IPS-18a (cell line): ENCODE measurements at regions not wholly inside any gene's neighbourhood (a gene's known extent, or its start where the extent isn't known, plus 50 kb on each side); places are given as distances from the start of the nearest gene placed in this dataset.

ENCODE experiments used
- H3K27ac ChIP-seq: one replicate; pipeline ENCODE4 v1.5.1; 2013; ENCODE audit warnings: low read length
- H3K27me3 ChIP-seq: one replicate; pipeline ENCODE4 v1.6.1; 2013; ENCODE audit warnings: mild to moderate bottlenecking, low read length; ENCODE audit not compliant: control insufficient read depth, insufficient read depth
- H3K36me3 ChIP-seq: one replicate; pipeline ENCODE4 v1.6.1; 2013; ENCODE audit warnings: low read depth, low read length; ENCODE audit not compliant: control insufficient read depth
- H3K4me1 ChIP-seq: one replicate; pipeline ENCODE4 v1.6.1; 2013; ENCODE audit warnings: low read depth, low read length; ENCODE audit not compliant: control insufficient read depth
- H3K4me3 ChIP-seq: one replicate; pipeline ENCODE4 v1.5.1; 2013; ENCODE audit warnings: low read length
- H3K9ac ChIP-seq: one replicate; pipeline ENCODE4 v1.6.1; 2013; ENCODE audit warnings: mild to moderate bottlenecking, low read length, moderate library complexity
- H3K9me3 ChIP-seq: one replicate; pipeline ENCODE4 v1.6.1; 2013; ENCODE audit warnings: low read depth, low read length; ENCODE audit not compliant: control insufficient read depth

DNA sequence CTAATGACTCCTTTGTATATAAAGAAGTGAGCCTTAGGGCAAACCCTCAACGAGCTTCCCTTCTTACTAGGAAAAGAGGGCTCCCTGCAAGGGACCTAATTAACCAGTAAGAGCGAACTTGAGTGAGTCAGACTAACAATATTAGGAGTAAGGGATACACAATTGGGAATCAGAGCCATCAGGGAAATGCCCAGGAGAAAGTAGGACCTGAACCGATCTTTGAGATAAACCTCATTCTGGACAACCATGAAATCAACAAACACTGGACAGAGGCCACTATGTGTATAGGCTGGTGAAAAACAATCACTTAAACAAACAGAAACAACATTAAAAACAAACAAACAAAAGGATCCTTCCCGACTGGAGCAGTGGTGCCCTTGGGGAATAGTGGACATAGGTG, 120.8 kb downstream of the EDN1 start:
- Histone ChIP-seq H3K27me3 (no peaks in the 10 kb centered on the region), H3K4me1 (no peaks in the 10 kb centered on the region), H3K36me3 (no peaks in the 10 kb centered on the region), H3K27ac (no peak overlapping the region), H3K4me3 (no peak overlapping the region), H3K9me3 (no peaks in the 10 kb centered on the region), H3K9ac (no peak overlapping the region)

DNA sequence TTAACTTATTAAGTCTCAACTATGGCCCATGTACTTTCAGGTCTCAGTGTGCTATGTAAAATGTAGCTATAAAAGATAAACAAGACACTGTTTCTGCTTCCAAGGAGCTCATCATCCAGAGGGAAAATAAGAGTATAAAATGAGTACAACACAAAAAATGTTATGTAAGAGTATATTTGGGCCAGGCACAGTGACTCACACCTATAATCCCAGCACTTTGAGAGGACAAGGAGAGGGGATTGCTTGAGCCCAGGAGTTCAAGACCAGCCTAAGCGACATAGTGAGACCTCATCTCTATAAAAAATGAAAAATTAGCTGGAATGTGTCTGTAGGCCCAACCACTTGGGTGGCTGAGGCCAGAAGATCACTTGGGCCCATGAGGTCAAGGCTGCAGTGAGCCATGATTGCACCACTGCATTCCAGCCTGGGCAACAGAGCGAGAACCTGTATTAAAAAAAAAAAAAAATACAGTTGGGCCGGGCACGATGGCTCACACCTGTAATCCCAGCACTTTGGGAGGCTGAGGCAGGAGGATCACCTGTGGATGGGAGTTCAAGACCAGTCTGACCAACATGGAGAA, 124.0 kb downstream of the EDN1 start:
- Histone ChIP-seq H3K4me3 (no peak overlapping the region), H3K27ac (no peak overlapping the region), H3K4me1 (no peaks in the 10 kb centered on the region), H3K27me3 (no peaks in the 10 kb centered on the region), H3K36me3 (no peaks in the 10 kb centered on the region), H3K9me3 (no peaks in the 10 kb centered on the region), H3K9ac (no peak overlapping the region)

DNA sequence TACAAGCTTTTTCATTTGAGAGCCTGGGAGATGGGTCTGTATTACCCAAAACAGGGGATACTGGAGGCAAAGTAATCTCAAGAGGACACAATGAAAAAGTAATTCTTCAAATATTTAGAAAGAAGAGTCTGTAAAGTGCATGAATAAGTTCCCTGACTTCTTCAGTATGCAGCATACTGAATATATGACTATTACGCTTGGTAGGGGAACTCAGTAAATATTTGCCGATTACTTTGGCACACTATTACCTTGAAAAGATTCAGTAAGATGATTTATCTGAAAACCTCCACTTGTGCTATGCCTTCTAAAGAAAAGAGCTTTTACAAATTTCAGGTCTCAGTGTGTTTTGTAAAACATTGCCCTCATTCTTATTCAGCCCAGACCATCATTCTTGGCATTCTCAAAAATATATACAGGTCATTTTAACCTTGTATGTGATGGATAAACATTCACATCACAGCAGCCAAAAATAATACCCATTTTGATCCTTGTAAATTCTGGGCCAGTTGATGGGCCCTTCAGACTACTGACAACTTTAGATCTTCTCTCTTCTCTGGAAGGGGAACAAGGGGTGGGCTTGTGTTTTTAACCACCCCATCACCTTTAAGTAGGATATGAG, 125.9 kb downstream of the EDN1 start:
- H3K4me1 ChIP-seq, result no peaks in the 10 kb centered on the region
- no peak overlapping the region for H3K4me3 ChIP-seq
- no peak overlapping the region for H3K9ac ChIP-seq
- H3K9me3 ChIP-seq, result no peaks in the 10 kb centered on the region
- no peaks in the 10 kb centered on the region for H3K36me3 ChIP-seq
- no peaks in the 10 kb centered on the region for H3K27me3 ChIP-seq
- no peak overlapping the region for H3K27ac ChIP-seq

DNA sequence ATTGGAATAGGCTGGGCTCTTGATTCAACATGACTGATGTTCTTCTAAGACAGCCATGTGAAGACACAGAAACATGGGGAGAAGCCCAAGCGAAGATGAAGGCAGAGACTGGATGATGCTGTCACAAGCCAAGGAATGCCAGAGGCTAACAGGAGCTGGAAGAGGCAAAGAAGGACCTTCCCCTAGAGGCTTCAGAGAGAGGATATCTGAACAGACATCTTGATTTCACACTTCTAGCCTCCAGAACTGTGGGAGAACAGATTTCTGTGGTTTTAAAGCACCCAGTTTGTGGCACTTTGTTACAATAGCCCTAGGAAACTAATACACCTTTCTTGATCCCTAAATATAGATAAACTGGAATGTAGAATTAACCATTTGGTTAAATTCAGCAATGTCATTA, 127.0 kb downstream of the EDN1 start:
- H3K9me3 ChIP-seq, result no peaks in the 10 kb centered on the region
- no peak overlapping the region for H3K4me3 ChIP-seq
- H3K27me3 ChIP-seq, result no peaks in the 10 kb centered on the region
- no peaks in the 10 kb centered on the region for H3K36me3 ChIP-seq
- no peak overlapping the region for H3K9ac ChIP-seq
- no peaks in the 10 kb centered on the region for H3K4me1 ChIP-seq
- H3K27ac ChIP-seq, result no peak overlapping the region

DNA sequence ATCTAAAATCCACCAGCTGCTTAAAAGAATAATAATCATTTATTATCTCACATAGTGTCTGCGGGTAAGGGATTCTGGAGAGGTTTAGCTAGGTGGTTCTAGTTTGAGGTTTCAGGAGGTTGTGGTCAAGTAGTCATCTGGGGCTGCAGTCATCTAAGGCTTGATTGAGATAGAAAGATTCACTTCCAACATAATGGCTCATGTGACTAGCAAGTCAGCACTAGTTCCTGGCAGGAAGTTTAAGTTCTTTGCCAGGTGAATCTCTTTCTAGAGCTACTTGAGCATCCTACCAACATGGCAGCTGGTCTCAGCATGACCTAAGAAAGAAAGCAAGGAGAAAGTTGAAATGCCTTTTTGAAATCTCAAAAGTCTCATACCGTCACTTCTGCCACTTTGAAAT, 128.8 kb downstream of the EDN1 start:
- no peaks in the 10 kb centered on the region for H3K4me1 ChIP-seq
- no peak overlapping the region for H3K9ac ChIP-seq
- H3K36me3 ChIP-seq, result no peaks in the 10 kb centered on the region
- H3K27ac ChIP-seq, result no peak overlapping the region
- H3K27me3 ChIP-seq, result no peaks in the 10 kb centered on the region
- no peaks in the 10 kb centered on the region for H3K9me3 ChIP-seq
- H3K4me3 ChIP-seq, result no peak overlapping the region

DNA sequence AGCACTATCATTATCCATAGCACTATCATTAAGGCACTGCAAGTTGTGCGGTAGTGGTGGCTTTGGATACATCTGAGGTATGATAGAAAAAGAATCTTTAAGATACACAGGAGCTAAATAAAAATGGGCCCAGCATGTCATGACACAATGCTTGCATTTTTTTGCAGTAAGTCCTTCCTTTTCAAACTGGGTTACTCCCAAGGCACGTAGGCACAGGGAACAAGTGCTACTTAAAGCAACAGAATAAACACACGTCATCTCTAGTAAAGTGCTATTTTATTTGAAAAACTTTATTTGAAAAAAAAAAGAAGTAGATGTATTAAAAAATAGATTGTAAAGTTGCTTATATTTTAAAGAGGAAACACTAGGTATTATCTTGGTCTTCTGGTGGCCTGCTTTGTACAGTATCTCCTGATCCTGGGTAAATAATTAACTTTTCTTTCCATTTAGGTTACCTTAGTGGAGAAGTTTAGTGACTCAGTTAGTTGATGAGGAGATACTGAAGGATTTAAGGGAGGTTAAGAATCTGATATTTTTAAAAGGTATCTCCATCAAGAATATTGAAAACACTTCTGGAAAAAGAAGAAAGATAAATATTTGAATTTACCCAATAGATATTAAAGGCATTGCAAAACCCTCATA, 129.6 kb downstream of the EDN1 start:
- Histone ChIP-seq H3K4me1 (no peaks in the 10 kb centered on the region), H3K27me3 (no peaks in the 10 kb centered on the region), H3K4me3 (no peak overlapping the region), H3K9me3 (no peaks in the 10 kb centered on the region), H3K27ac (no peak overlapping the region), H3K36me3 (no peaks in the 10 kb centered on the region), H3K9ac (no peak overlapping the region)

DNA sequence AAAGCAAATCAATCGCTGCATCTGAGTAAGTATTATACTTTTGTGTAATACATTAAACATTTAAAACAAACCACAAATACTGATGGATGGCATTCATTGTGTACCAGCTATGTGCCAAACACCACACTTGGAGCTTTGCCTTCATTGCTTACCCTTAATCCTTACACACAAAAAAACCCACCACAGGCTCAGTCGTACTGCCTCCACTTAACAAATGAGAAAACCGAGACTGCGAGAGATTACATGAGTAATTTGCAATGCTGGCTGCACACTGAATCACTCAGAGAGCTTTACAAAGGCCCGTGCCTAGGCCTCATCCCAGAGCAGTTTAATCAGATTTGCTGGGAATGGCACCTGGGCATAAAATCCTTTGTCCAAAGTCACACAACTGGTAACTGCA, 130.5 kb downstream of the EDN1 start:
- Histone ChIP-seq H3K4me3 (no peak overlapping the region), H3K9me3 (no peaks in the 10 kb centered on the region), H3K4me1 (no peaks in the 10 kb centered on the region), H3K27ac (no peak overlapping the region), H3K27me3 (no peaks in the 10 kb centered on the region), H3K36me3 (no peaks in the 10 kb centered on the region), H3K9ac (no peak overlapping the region)

DNA sequence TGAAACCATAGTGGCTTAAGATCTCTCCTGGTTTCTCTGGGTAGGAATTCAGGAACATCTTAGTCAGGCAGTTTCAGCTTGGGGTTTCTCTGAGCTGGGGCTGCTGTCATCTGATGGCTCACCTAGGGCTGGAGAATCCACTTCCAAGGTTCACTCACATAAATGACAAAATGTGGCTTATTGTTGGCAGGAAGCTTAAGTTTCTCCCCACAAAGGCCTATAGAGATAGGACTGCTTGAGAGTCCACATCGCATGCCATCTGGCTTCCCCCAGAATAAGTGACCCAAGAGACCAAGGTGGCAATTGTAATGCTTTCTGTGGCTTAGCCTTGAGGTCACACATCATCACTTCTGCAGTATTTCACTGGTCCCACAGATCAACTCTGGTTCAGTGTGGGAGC, 131.4 kb downstream of the EDN1 start:
- Histone ChIP-seq H3K4me3 (no peak overlapping the region), H3K27me3 (no peaks in the 10 kb centered on the region), H3K9me3 (no peaks in the 10 kb centered on the region), H3K36me3 (no peaks in the 10 kb centered on the region), H3K9ac (no peak overlapping the region), H3K27ac (no peak overlapping the region), H3K4me1 (peaks cover 7% of the 10 kb centered on the region)

DNA sequence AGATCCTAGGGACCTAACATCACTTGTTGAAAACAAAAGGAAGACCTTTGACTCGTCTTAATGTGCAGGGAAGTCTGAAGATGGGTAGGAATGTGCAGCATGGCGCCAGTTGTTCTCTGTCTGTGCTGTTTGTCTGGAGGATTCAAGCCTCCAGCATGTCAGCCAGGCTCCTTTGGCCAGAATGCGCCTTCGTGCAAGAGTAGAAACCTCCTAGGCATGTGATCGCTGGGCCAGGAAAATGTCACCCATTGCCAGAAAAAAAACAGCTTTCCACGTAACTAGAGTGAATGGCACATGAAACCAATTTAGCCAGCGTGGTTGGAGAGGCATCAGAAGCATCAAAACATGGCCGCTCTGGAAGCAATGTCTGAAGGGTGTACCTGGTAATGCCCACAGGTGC, 132.7 kb downstream of the EDN1 start:
- no peak overlapping the region for H3K4me3 ChIP-seq
- no peak overlapping the region for H3K9ac ChIP-seq
- H3K27me3 ChIP-seq, result no peaks in the 10 kb centered on the region
- H3K27ac ChIP-seq, result no peak overlapping the region
- peaks cover 13% of the 10 kb centered on the region for H3K4me1 ChIP-seq
- H3K36me3 ChIP-seq, result no peaks in the 10 kb centered on the region
- no peaks in the 10 kb centered on the region for H3K9me3 ChIP-seq

DNA sequence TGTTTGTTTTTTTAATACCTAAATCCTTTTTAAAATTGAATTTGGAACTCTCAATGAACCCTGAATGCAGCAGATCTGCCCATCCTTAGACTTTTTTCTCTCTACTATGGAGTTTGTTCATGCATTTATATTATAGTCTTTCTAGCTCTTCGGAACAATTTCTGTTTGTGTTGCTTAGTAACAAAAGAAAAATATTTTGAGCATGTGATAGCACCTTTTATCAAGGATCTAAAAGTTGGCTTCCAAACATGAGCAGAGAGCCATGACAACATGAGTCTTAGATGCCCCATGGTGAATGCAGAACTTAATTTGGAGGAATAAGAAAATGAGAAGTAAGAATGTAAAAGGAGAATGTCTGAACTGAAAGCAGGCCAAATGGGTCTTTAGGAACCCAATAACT, 133.7 kb downstream of the EDN1 start:
- Histone ChIP-seq H3K27me3 (no peaks in the 10 kb centered on the region), H3K9me3 (no peaks in the 10 kb centered on the region), H3K4me3 (no peak overlapping the region), H3K27ac (no peak overlapping the region), H3K36me3 (no peaks in the 10 kb centered on the region), H3K4me1 (peaks cover 13% of the 10 kb centered on the region), H3K9ac (no peak overlapping the region)

DNA sequence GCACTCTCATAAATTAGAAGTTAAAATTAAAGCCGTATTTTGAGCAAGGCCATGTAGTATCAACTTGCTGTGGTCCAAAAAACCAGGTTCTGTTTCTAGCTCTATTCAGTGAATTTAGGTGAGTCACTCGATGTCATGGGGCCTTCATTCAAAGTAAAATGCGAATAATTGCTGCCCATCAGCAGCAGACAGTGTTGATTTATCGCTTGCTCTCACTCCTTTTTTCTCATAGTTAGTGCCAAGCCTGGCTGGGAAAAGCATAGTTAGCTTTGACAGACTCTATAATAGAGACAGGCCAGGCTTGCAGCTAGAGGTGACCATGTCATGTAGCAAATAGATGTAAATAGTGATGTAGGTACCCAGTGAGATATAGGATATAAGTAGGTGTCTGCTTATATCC, 136.0 kb downstream of the EDN1 start:
- Histone ChIP-seq H3K9me3 (no peaks in the 10 kb centered on the region), H3K27ac (no peak overlapping the region), H3K4me1 (peaks cover 29% of the 10 kb centered on the region), H3K9ac (no peak overlapping the region), H3K36me3 (no peaks in the 10 kb centered on the region), H3K27me3 (no peaks in the 10 kb centered on the region), H3K4me3 (no peak overlapping the region)

DNA sequence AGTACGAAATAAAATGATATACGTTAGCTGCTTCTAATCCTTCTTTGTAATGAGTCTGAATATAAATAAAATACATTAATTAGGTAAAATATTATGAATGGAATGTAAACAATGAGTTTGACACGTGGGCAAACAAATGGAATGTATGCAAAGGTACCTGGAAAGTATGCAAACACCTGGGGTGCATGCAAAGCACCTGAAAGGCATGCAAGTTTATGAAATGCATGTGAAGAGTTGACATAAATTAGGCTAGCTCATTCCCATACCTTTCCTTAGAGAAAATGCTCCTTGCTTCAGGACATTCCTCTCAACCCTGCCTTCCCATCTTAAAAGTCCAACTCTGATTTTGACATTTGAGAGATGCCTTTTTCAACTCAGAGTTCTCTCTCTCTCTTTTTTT, 140.9 kb downstream of the EDN1 start:
- Histone ChIP-seq H3K36me3 (no peaks in the 10 kb centered on the region), H3K9ac (no peak overlapping the region), H3K27ac (no peak overlapping the region), H3K9me3 (no peaks in the 10 kb centered on the region), H3K27me3 (no peaks in the 10 kb centered on the region), H3K4me3 (no peak overlapping the region), H3K4me1 (peaks cover 33% of the 10 kb centered on the region)
